ENCODE measurements at regions not wholly inside any gene's neighbourhood (a gene's known extent, or its start where the extent isn't known, plus 50 kb on each side); places are given as distances from the start of the nearest gene placed in this dataset.

DNA sequence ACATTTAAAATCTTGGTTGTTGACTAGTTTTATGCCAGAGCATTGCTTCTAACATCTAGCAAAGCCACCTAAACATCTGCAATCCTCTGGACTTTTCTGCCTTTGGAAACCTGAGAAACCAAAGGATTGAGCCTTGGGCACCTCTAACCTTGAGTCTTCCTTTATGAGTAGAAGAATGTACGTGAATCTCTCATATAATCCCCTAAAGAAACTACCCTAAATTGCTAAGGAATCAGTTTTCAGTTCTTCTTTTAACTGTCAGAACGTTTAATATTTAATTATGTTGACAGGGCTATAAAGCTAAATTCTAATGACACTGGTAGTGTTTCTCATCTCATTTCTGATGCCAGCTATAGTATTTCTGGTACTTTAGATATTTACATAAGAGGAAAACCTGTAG, 997.3 kb downstream of the AMY1C start (continued):
- no peak for TF ChIP-seq NKRF (conservative IDR thresholded peaks at IDR 0.05)
- TF ChIP-seq, protein P1, sequence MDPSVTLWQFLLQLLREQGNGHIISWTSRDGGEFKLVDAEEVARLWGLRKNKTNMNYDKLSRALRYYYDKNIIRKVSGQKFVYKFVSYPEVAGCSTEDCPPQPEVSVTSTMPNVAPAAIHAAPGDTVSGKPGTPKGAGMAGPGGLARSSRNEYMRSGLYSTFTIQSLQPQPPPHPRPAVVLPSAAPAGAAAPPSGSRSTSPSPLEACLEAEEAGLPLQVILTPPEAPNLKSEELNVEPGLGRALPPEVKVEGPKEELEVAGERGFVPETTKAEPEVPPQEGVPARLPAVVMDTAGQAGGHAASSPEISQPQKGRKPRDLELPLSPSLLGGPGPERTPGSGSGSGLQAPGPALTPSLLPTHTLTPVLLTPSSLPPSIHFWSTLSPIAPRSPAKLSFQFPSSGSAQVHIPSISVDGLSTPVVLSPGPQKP (IDR thresholded peaks at IDR 0.05; ENCODE audit: low read depth, low read length): no peak
- 0 out of 2 replicates have a peak, but pooled peaks have one; percentile 20 for TF ChIP-seq ATF7 (IDR thresholded peaks at IDR 0.05; ENCODE audit: low read depth)
- peak; percentile 62 to 63; a peak in 2 of 4 replicates for TF ChIP-seq IKZF2 (IDR thresholded peaks at IDR 0.05)
- no peak for TF ChIP-seq PAX8 (IDR thresholded peaks at IDR 0.05)
- TF ChIP-seq PBX3 (IDR thresholded peaks at IDR 0.05; ENCODE audit: insufficient replicate concordance, low read depth, low read length): no peak
- TF ChIP-seq ZSCAN29 (IDR thresholded peaks at IDR 0.05): no peak
- TF ChIP-seq SIN3A (IDR thresholded peaks at IDR 0.05; ENCODE audit: low read depth, low read length): no peak
- TF ChIP-seq, protein P2, sequence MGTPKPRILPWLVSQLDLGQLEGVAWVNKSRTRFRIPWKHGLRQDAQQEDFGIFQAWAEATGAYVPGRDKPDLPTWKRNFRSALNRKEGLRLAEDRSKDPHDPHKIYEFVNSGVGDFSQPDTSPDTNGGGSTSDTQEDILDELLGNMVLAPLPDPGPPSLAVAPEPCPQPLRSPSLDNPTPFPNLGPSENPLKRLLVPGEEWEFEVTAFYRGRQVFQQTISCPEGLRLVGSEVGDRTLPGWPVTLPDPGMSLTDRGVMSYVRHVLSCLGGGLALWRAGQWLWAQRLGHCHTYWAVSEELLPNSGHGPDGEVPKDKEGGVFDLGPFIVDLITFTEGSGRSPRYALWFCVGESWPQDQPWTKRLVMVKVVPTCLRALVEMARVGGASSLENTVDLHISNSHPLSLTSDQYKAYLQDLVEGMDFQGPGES (IDR thresholded peaks at IDR 0.05): no peak
- no peak for TF ChIP-seq SREBF2 (IDR thresholded peaks at IDR 0.05; ENCODE audit: low read length)
- no peak for TF ChIP-seq HDAC6 (IDR thresholded peaks at IDR 0.05; ENCODE audit: unreplicated experiment)
- TF ChIP-seq IRF4 (IDR thresholded peaks at IDR 0.05; ENCODE audit: low read depth, low read length): no peak
- no peak for TF ChIP-seq PRDM15 (CRISPR knock-in tag; IDR thresholded peaks at IDR 0.05)
- TF ChIP-seq NBN (IDR thresholded peaks at IDR 0.05): no peak
- TF ChIP-seq SIX5 (IDR thresholded peaks at IDR 0.05; ENCODE audit: low read depth, low read length, severe bottlenecking): no peak
- TF ChIP-seq ZNF687 (IDR thresholded peaks at IDR 0.05): no peak
- TF ChIP-seq MXI1 (IDR thresholded peaks at IDR 0.05; ENCODE audit: low read depth, low read length): no peak
- TF ChIP-seq FOXM1 (IDR thresholded peaks at IDR 0.05; ENCODE audit: low read depth, low read length): no peak

Data from GM12878 (cell line).